OCI-LY3 (cell line): ENCODE measurements at regions not wholly inside any gene's neighbourhood (a gene's known extent, or its start where the extent isn't known, plus 50 kb on each side); places are given as distances from the start of the nearest gene placed in this dataset.

ENCODE experiments used
- H2AFZ ChIP-seq: fragments of 200-600, 300-600 bp; shearing (Covaris generic); 2 replicates; pipeline ENCODE4 v1.6.0; 2014; ENCODE audit warnings: antibody characterized with exemption, low read depth, low read length
- H3K27ac ChIP-seq: fragments of 200-600, 300-600 bp; sonication (generic); 2 replicates; pipeline ENCODE4 v1.5.1; 2014; ENCODE audit warnings: mild to moderate bottlenecking, low read length, moderate library complexity, mixed read lengths
- H3K27me3 ChIP-seq: fragments of 200-600, 300-600 bp; sonication (generic); 2 replicates; pipeline ENCODE4 v1.6.1; 2014; ENCODE audit warnings: low read depth, low read length, mixed read lengths
- H3K36me3 ChIP-seq: fragments of 200-600, 300-600 bp; sonication (generic); replicated peaks from 2 replicates; pipeline ENCODE3; 2014; ENCODE audit warnings: low read depth, low read length, mixed read lengths
- H3K4me1 ChIP-seq: fragments of 300-600, 200-600 bp; sonication (generic); 2 replicates; pipeline ENCODE4 v1.6.1; 2014; ENCODE audit warnings: low read length, mixed read lengths
- H3K4me2 ChIP-seq: fragments of 200-600, 300-600 bp; sonication (generic); 2 replicates; pipeline ENCODE4 v1.6.1; 2014; ENCODE audit warnings: low read length, mixed read lengths
- H3K4me3 ChIP-seq: fragments of 300-600, 200-600 bp; sonication (generic); 2 replicates; pipeline ENCODE4 v1.5.1; 2014; ENCODE audit warnings: antibody characterized with exemption, mild to moderate bottlenecking, low read length, moderate library complexity
- H3K79me2 ChIP-seq: fragments of 300-600, 200-600 bp; shearing (Covaris generic); 2 replicates; pipeline ENCODE4 v1.6.1; 2014; ENCODE audit warnings: mild to moderate bottlenecking, low read length, mixed read lengths
- H3K9ac ChIP-seq: fragments of 300-600, 200-600 bp; shearing (Covaris generic); 2 replicates; pipeline ENCODE4 v1.6.0; 2014; ENCODE audit warnings: mild to moderate bottlenecking, low read length, moderate library complexity
- H3K9me3 ChIP-seq: fragments of 200-600, 300-600 bp; shearing (Covaris generic); 2 replicates; pipeline ENCODE4 v1.6.1; 2014; ENCODE audit warnings: low read length, mixed read lengths; ENCODE audit not compliant: insufficient read depth
- H4K20me1 ChIP-seq: fragments of 200-600, 300-600 bp; sonication (generic); 2 replicates; pipeline ENCODE4 v1.6.1; 2016; ENCODE audit warnings: low read length, mixed read lengths; ENCODE audit not compliant: insufficient read depth
- EZH2phosphoT487 ChIP-seq: fragments of 200-600 bp; shearing (Covaris generic); IDR thresholded peaks from 2 replicates; pipeline ENCODE4 v1.6.1; 2018; ENCODE audit warnings: antibody characterized with exemption, mixed run types, low read depth
- TF ChIP-seq, protein P1 (sequence below): fragments of 200-600, 300-600 bp; sonication (generic); IDR thresholded peaks from 2 replicates; pipeline ENCODE4 v1.5.1; 2014; ENCODE audit warnings: antibody characterized with exemption, low read length, low read depth

DNA sequence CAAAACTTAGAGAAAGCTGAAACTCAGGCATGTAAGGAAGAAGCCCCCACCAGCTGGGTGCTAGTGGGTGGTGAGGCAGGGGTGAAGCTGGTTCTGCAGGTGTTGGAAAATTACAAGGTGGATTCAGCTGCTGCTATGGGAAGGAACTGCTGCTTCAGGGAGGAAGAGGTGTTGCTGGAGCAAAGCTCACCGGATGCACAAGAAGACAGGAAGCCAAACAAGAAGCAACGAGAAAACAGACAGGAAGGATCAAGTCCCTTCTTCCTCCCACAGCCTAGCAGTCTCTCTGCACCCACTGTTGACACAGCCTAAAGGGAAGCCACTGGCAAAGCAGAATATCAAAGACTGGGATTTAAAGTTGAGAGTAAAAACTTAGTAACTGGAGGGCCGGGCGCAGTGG lies 100.2 kb upstream of the JADE1 start:
- Histone ChIP-seq H3K9me3 (no peaks in the 10 kb centered on the region), H2AFZ (no peak overlapping the region), H4K20me1 (no peaks in the 10 kb centered on the region), H3K4me2 (no peak overlapping the region), H3K79me2 (no peaks in the 10 kb centered on the region), H3K27ac (no peak overlapping the region), H3K36me3 (no peaks in the 10 kb centered on the region), H3K9ac (no peak overlapping the region), H3K4me1 (peaks cover 10% of the 10 kb centered on the region), H3K27me3 (no peaks in the 10 kb centered on the region), H3K4me3 (no peak overlapping the region)
- no peak for TF ChIP-seq EZH2phosphoT487
- TF ChIP-seq, protein P1, sequence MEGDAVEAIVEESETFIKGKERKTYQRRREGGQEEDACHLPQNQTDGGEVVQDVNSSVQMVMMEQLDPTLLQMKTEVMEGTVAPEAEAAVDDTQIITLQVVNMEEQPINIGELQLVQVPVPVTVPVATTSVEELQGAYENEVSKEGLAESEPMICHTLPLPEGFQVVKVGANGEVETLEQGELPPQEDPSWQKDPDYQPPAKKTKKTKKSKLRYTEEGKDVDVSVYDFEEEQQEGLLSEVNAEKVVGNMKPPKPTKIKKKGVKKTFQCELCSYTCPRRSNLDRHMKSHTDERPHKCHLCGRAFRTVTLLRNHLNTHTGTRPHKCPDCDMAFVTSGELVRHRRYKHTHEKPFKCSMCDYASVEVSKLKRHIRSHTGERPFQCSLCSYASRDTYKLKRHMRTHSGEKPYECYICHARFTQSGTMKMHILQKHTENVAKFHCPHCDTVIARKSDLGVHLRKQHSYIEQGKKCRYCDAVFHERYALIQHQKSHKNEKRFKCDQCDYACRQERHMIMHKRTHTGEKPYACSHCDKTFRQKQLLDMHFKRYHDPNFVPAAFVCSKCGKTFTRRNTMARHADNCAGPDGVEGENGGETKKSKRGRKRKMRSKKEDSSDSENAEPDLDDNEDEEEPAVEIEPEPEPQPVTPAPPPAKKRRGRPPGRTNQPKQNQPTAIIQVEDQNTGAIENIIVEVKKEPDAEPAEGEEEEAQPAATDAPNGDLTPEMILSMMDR, result no peak

DNA sequence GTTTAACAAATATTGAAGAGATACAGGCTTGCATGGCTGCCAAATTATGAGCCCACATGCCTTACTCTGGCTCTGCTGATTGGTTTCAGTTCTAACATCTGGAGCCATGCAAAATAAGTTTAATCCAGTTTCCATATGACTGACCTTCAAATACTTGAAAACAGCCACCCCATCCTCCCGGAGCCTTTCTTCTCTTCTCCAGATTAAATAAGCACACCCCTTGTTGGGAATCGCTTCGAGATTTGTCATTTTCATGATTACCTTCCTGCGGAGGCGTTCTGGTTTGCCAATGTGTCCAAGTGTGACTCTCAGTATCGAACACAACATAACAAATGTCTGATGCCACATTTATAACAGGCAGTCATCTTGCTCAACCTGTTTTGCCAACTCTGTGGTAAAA lies 101.6 kb upstream of the JADE1 start:
- Histone ChIP-seq H3K4me3 (no peak overlapping the region), H3K4me2 (peak overlapping the region; percentile 3; the same call in 1 of the 2 replicates), H3K79me2 (no peaks in the 10 kb centered on the region), H3K9ac (no peak overlapping the region), H2AFZ (no peak overlapping the region), H3K27ac (no peak overlapping the region), H3K36me3 (no peaks in the 10 kb centered on the region), H3K9me3 (no peaks in the 10 kb centered on the region), H4K20me1 (no peaks in the 10 kb centered on the region), H3K4me1 (peaks cover 10% of the 10 kb centered on the region), H3K27me3 (no peaks in the 10 kb centered on the region)
- no peak for TF ChIP-seq EZH2phosphoT487
- TF ChIP-seq, protein P1, result no peak

DNA sequence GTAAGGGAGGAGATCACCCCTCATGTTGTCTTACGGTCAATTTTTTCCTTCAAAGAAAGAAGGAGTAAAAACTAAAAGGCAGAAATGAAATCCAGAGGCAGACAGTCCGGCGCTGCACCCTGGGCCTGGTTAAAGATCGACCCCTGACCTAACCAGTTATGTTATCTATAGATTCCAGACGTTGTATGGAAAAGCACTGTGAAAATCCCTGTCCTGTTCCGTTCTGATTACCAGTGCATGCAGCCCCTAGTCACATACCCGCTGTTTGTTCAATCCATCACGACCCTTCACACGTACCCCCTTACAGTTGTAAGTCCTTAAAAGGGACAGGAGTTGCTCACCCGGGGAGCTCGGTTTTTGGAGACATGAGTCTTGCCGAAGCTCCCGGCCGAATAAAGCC lies 105.6 kb upstream of the JADE1 start:
- Histone ChIP-seq H3K9ac (no peak overlapping the region), H4K20me1 (no peaks in the 10 kb centered on the region), H3K27ac (no peak overlapping the region), H3K27me3 (no peaks in the 10 kb centered on the region), H3K79me2 (no peaks in the 10 kb centered on the region), H3K9me3 (no peaks in the 10 kb centered on the region), H3K36me3 (no peaks in the 10 kb centered on the region), H2AFZ (no peak overlapping the region), H3K4me2 (no peak overlapping the region), H3K4me3 (no peak overlapping the region), H3K4me1 (peaks cover 10% of the 10 kb centered on the region)
- TF ChIP-seq, protein P1, result no peak

DNA sequence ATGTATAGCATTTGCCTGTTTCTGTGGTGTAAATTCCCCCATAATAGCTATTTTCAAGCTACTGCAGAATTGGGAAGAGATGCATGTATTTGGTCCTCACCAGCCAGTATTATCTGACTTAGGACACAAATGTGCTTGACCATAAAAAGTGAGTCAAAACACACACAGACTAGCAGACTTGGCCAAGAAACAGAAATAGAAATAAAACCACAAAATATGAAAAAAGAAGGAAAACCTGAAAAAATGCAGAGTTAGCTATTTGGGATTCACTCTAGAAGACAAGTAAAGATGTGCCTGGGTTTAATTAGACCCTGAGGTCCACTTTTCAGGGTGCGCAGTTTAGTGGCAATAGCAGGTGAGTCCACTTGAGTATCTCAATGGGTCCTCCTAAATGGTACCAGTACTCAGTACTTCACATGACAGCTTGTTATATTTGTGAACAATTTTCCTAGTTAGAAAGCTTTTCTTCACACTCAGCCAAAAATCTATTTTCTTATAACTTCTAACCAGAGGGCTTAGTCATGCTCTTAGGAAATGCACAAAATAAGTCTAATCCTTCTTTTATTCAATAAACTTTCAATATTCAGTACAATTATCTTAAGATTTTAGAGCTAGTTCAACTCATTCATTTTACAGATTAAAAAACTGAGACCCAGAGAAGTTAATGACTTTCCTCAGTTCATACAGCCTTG lies 108.7 kb upstream of the JADE1 start:
- no peak overlapping the region for H3K4me3 ChIP-seq
- H3K27me3 ChIP-seq, result no peaks in the 10 kb centered on the region
- H3K27ac ChIP-seq, result no peak overlapping the region
- no peak overlapping the region for H3K9ac ChIP-seq
- H2AFZ ChIP-seq, result no peak overlapping the region
- peaks cover 6% of the 10 kb centered on the region for H3K4me1 ChIP-seq
- H3K36me3 ChIP-seq, result no peaks in the 10 kb centered on the region
- H3K79me2 ChIP-seq, result no peaks in the 10 kb centered on the region
- H3K4me2 ChIP-seq, result no peak overlapping the region
- no peaks in the 10 kb centered on the region for H3K9me3 ChIP-seq
- no peaks in the 10 kb centered on the region for H4K20me1 ChIP-seq
- TF ChIP-seq EZH2phosphoT487, result no peak
- TF ChIP-seq, protein P1, result no peak
